Stimulated activated CD4-positive, alpha-beta T cell treated with anti-CD3 and anti-CD28 coated beads, Interleukin-2, amount 100 ng/mL, for 24 hours (primary cell): ENCODE measurements at regions not wholly inside any gene's neighbourhood (a gene's known extent, or its start where the extent isn't known, plus 50 kb on each side); places are given as distances from the start of the nearest gene placed in this dataset.
"Not testable (repeated sequence)": the region's sequence is repeated elsewhere in the genome, so short reads cannot be mapped to it uniquely, and the experiment has no call there.

Source experiments
- DNase-seq, 2 donors: peaks; one replicate each; pipeline ENCODE4 v3.0.0-alpha.2; 2020

DNA sequence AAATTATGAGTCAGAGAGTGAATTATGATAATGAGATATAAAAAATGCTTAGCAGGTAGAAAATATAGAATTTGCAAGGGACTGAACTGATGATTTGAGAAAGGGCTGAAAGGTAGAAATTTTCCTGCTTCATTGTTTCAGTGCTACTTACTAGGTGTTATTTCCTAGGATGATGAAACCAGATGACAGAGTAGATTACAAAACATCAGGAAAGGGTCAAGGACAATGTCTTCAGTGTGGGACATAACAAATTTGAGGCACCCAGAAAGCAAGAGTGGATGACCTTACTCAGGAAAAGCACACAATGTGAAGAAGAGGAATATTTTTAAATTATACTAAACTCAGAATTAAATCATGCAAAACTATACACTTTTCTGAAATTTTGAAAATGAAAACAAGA, 102.1 kb downstream of the SHCBP1 start:
- no peak for DNase-seq

DNA sequence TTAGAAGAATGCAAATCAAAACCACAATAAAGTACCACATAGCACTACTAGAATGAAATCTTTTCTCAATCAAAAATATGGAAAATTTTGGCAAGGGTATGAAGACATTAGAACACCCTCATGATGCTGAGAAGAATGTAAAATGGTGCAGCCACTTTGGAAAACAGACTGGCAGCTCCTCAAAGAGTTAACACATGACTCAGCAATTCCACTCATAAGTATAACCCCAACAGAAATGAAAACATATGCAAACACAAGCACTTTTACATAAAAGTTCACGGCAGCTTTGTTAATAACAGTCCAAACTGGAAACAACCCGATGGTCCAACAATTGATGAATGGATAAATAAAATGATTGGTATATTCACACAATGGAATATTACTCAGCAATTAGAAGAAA, 124.5 kb downstream of the SHCBP1 start:
- DNase-seq, result no peak

DNA sequence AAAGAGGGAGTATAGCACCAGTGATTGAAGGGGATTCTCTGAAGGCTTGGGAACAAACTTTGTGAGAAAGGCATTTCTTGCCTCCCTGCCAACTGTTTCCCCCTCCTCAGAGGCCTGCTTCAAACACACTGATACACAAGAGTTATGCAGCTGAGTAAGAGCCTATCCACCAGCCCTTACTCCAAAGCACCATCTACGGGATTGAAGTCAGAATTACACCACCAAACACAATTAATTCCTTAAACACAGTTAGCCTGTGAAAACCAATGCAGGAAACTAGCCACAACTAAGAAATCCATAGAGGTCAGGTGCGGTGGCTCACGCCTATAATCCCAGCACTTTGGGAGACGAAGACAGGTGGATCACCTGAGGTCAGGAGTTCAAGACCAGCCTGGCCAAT, 138.3 kb downstream of the SHCBP1 start:
- DNase-seq, result no peak

DNA sequence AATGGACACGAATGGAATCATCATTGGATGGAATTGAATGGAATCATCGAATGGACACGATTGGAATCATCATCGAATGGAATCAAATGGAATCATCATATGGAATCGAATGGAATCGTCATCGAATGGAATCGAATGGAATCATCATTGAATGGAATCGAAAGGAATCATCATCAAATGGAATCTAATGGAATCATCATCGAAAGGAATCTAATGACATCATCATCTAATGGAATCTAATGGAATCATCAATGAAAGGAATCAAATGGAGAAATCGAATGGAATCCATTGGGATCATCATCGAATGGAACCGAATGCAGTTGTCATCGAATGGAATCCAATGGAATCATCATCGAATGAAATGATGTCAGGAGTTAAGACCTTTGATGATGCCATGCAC, 154.9 kb downstream of the SHCBP1 start:
- DNase-seq, result no peak

DNA sequence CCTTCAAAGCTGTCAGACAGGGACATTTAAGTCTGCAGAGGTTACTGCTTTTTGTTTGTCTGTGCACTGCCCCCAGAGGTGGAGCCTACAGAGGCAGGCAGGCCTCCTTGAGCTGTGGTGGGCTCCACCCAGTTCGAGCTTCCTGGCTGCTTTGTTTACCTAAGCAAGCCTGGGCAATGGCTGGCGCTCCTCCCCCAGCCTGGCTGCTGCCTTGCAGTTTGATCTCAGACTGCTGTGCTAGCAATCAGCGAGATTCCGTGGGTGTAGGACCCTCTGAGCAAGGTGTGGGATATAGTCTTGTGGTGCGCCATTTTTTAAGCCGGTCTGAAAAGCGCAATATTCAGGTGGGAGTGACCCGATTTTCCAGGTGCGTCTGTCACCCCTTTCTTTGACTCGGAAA, 166.4 kb downstream of the SHCBP1 start:
- not testable (repeated sequence) for DNase-seq

DNA sequence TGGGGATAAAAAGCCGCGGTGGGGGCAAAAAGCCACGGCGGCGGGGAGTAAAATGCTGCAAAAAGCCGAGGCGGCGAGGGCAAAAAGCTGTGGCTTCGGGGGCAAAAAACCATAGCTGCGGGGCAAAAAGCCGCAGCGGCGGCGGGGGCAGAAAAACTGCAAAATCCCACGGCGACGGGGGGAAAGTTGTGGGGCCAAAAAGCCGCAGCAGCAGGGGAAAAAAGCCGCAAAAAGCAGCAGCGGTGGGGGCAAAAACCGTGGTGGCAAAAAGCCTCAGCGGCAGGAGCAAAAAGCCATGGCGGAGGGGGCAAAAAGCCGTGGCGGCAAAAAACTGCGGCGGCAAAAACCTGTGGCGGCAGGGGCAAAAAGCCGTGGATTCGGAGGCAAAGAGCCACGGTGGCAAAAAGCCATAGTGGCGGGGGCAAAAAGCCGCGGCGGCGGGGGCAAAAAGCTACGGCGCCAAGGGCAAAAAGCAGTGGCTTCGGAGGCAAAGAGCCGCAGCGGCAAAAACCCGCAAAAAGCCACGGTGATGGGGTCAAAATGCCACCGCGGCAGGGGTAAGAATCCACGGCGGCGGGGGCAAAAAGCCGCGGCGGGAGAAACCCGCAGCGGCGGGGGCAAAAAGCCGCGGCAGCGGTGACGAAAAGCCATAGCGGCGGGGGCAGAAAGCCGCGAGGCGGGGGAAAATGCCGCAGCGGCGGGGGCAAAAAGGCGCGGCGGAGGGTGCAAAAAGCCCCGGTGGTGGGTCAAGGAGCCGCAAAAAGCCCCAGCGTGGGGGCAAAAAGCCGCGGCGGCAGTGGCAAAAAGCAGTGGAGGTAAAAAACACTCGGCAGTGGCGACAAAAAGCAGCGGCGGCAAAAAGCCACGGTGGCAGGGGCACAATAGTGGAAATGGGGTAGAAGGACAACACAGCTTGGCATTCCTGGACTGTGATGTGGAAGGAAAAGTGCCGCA, 192.8 kb downstream of the SHCBP1 start:
- DNase-seq, result no peak

DNA sequence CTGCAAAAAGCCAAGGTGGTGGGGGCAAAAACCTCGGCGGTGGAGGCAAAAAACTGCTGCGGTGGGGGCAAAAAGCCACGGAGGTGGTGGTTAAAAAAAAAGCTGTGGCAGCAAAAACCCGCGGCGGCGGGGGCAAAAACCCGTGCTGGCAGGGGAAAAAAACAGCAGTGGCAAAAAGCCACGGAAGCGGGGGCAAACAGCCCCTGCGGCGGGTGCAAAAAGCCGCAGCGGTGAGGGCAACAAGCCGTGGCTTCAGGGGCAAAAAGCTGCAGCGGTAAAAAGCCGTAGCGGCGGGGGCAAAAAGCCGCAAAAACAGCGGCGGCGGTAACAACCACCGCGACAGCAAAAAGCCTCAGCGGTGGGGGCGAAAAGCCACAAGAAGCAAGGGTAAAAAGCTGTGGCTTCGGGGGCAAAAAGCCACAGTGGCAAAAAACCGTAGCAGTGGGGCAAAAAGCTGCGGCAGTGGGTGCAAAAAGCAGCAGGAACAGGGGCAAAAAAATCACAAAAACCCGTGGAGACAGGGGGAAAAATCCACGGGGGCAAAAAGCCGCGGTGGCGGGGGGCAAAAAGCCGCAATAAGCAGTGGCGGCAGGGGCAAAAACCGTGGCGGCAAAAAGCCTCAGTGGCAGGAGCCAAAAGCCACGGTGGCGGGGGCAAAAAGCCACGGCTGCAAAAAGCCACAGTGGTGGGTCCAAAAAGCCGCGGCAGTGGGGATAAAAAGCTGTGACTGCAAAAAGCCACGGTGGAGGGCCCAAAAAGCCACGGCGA, 193.7 kb downstream of the SHCBP1 start:
- DNase-seq, result no peak

DNA sequence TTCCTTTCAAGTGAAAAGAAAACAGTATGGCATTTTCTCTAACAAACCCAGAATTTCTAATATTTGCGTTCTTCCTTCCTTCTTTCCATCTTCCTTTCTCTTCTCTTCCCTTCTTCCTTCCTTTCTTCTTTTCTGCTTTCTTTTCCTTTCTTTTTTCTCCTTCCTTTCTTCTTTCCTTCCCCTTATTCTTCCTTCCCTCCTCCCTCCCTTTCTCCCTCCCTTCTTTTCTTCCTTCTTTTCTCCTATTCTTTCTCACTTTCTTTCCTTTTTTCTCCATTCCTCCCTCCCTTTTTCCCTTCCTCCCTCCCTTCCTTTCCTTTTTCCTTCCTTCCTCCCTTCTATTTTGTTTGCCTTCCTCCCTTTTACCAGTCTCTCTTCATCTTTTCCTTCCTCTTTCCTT, 194.8 kb downstream of the SHCBP1 start:
- DNase-seq, result no peak

DNA sequence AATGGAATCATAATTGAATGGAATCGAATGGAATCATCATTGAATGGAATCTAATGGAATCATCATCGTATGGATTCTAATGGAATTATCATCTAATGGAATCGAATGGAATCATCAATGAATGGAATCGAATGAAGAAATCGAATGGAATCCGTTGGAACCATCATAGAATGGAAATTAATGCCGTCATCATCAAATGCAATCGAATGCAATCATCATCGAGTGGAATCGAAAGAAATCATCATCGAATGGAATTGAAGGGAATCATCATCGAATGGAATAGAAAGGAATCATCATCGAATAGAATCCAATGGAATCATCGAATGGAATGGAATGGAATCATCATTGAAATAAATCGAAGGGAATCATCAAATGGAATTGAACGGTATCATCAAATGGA, 217.2 kb downstream of the SHCBP1 start:
- no peak for DNase-seq

DNA sequence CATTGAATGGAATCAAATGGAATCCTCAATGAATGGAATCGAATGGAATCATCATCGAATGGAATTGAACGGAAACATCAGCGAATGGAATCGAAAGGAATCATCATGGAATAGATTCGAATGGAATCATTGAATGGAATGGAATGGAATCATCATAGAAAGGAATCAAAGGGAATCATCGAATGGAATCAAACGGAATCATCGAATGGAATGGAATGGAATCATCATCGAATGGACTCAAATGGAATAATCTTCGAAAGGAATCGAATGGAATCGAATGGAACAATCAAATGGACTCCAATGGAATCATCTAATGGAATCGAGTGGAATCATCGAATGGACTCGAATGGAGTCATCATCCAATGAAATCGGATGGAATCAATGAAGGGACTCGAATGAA, 222.6 kb downstream of the SHCBP1 start:
- DNase-seq, result not testable (repeated sequence)

DNA sequence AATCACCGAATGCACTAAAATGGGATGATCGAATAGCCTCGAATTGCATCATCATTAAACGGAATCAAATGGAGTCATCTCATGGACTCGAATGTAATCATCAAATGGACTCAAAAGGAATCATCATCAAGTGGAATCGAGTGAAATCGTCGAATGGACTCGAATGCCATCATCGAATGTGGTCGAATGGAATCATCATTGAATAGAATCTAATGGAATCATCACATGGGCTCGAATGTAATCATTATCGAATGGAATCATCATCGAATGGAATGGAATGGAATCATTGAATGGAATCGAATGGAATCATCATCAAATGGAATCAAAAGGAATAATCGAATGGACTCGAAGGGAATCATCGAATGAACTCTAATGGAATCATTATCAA, 224.3 kb downstream of the SHCBP1 start:
- DNase-seq, result not testable (repeated sequence)

DNA sequence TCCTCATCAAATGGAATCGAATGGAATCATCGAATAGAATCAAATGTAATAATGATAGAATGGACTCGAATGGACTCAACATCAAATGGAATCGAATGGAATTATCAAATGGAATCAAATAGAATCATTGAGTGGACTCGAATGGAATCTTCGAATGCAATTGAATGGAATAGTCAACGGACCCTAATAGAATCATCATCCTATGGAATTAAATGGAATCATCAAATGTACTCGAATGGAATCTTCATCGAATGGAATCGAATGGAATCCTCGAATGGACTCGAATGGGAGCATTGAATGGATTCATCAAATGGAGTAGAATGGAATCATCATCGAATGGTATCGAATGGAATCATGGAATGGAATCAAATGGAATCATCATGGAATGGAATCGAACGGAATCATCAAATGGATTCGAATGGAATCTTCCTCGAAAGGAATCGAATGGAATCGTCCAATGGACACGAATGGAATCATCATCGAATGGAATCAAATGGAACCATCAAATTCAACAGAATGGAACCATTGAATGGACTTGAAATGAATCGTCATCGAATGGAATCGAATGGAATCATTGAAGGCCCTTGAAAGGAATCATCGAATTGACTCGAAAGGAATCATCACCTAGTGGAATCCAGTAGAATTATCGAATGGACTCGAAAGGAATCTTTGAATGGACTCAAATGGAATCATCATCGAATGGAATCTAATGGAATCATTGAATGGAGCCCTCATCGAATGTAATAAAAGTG, 224.9 kb downstream of the SHCBP1 start:
- DNase-seq, result peak in 1 of 2 donors; percentile 21

DNA sequence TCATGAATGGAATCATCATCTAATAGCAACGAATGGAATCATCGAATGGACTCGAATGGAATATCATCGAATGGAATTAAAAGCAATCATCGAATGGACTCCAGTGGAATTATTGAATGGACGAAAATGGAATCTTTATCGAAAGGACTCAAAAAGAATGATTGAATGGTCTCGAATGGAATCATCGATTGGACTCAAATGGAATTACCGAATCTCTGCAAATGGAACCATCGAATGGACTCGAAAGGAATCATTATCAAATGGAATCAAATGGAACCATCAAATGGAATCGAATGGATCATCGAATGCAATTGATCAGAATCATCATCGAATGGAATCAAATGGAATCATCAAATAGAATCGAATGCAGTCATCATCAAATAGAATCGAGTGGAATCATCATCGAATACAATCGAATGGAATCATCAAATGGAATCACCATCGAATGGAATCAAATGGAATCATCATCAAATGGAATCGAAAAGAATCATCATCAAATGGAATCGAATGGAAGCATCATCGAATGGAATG, 225.7 kb downstream of the SHCBP1 start:
- DNase-seq, result not testable (repeated sequence)

DNA sequence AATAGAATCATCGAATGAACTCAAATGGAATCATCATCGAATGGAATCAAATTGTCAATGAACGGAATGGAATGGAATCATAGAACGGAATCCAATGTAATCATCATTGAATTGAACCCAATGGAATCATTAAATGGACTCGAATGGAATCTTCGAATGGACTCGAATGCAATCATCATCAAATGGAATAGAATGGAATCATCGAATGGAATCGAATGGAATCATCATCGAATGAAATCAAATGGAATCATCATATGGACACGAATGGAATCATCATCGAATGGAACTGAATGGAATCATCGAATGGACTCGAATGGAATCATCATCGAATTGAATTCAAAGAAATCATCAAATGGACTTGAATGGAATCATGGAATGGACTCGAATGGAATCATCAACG, 226.2 kb downstream of the SHCBP1 start:
- not testable (repeated sequence) for DNase-seq

DNA sequence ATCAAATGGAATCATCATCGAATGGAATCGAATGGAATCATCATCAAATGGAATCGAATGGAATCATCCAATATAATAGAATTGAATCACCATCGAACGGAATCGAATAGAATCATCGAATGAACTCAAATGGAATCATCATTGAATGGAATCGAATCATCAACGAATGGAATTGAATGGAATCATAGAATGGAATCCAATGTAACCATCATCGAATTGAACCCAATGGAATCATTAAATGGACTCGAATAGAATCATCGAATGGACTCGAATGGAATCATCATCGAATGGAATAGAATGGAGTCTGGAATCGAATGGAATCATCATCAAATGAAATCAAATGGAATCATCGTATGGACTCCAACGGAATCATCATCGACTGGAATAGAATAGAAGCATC, 227.0 kb downstream of the SHCBP1 start:
- DNase-seq, result not testable (repeated sequence)

DNA sequence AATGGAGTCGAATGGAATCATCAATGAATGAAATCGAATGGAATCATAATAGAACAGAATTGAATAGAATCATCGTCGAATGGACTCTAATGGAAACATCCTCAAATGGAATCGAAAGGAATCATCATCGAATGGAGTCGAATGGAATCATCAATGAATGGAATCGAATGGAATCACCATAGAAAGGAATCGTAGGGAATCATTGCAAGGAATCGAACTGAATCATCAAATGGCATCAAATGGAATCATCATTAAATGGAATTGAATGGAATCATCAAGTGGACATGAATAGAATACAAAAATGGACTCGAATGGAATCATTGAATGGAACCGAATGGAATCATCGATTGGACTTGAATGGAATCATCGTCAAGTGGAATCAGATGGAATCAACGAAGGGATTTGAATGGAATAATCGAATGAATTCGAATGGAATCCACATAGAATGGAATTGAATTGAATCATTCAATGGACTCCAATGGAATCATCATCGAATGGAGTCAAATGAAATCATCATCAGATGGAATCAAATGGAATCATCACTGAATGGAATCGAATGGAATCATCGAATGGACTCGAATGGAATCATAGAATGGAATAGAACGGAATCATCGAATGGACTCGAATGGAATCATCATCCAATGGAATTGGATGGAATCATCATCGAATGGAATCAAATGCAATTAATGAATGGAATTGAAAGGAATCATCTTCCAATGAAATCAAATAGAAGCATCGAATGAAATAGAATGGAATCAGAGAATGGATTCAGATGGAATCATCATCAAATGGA, 228.1 kb downstream of the SHCBP1 start:
- peak in 1 of 2 donors; percentile 28 for DNase-seq

DNA sequence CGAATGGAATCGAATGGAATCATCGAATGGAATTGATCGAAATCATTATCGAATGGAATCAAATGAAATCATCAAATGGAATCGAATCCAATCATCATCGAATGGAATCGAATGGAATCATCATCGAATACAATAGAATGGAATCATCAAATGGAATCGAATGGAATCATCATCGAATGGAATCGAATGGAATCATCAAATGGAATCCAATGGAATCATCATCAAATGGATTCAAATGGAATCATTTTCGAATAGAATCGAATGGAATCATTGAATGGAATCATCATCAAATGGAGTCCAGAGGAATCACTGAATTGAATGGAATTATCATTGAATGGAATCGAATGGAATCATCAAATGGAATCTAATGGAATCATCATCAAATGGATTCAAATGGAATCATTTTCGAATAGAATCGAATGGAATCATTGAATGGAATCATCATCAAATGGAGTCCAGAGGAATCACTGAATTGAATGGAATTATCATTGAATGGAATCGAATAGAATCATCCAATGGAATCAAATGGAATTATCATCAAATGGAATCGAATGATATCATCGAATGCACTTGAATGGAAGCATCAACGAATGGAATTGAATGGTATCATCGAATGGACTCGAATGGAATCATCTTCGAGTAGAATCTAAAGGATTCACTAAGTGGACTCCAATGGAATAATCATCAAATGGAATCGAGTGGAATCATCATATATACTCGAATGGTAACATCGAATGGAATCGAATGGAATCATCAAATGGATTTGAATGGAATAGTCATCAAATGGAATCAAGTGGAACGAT, 230.3 kb downstream of the SHCBP1 start:
- peak in 1 of 2 donors; percentile 39 for DNase-seq

DNA sequence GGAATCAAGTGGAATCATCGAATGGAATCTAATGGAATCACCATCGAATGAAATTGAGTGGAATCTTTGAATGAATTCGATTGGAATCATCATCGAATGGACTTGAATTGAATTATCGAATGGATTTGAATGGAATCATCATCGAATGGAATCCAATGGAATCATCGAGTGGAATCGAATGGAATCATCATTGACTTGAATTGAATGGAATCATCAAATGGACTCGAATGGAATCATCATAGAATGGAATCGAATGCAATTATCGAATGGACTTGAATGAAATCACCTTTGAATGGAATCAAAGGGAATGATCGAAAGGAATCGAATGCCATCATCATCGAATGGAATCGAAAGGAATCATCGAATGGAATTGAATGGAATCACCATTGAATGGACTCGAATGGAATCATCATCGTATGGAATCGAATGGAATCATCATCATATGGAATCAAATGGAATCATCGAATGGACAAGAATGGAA, 231.6 kb downstream of the SHCBP1 start:
- DNase-seq, result peak in 1 of 2 donors; percentile 79

DNA sequence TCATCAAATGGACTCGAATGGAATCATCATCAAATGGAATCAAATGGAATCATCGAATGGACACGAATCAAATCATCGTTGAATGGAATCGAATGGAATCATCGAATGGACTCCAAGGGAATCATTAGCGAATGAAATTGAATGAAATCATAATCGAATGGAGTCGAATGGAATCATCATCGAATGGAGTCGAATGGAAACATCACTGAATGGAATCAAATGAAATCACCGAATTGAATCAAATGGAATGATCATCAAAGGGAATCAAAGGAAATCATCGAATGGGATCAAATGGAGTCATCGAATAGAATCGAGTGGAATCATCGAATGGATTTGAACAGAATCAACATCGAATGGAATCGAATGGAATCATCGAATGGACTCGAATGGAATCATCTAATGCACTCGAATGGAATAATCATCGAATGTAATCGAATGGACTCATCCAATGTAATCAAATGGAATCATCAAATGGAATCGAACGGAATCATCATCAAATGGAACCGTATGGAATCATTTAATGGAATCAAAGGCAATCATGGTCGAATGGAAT, 232.2 kb downstream of the SHCBP1 start:
- DNase-seq, result not testable (repeated sequence)

DNA sequence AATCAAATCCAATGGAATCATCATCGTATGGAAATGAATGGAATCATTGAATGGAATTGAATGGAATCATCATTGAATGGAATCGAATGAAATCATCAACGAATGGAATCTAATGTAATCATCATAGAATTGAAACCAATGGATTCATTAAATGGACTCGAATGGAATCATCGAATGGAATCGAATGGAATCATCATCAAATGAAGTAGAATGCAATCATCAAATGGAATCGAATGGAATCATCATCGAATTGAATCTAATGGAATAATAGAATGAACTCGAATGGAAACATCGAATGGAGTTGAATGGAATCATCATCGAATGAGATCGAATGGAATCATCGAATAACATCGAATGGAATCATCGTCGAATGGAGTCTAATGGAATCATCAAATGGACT, 232.8 kb downstream of the SHCBP1 start:
- not testable (repeated sequence) for DNase-seq

DNA sequence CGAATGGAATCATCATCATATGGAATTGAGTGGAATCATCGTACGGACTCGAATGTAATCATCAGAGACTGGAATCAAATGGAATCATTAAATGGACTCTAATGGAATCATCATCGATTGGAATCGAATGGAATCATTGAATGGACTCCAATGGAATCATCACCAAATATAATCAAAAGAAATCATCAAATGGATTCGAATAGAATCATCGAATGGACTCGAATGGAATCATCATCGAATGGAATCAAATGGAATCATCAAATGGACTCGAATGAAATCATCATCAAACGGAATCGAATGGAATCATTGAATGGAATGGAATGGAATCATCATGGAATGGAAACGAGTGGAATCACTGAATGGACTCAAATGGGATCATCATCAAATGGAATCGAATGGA, 233.5 kb downstream of the SHCBP1 start:
- peak in 1 of 2 donors; percentile 74 for DNase-seq
